ENCODE measurements at regions not wholly inside any gene's neighbourhood (a gene's known extent, or its start where the extent isn't known, plus 50 kb on each side); places are given as distances from the start of the nearest gene placed in this dataset.

GRCh38 chr18:65145312-65145711 is 605.5 kb upstream of the CDH7 start (continued):
- no peak for TF ChIP-seq CEBPB (IDR thresholded peaks at IDR 0.05; ENCODE audit: borderline replicate concordance, low read depth, low read length)
- TF ChIP-seq, protein P1, sequence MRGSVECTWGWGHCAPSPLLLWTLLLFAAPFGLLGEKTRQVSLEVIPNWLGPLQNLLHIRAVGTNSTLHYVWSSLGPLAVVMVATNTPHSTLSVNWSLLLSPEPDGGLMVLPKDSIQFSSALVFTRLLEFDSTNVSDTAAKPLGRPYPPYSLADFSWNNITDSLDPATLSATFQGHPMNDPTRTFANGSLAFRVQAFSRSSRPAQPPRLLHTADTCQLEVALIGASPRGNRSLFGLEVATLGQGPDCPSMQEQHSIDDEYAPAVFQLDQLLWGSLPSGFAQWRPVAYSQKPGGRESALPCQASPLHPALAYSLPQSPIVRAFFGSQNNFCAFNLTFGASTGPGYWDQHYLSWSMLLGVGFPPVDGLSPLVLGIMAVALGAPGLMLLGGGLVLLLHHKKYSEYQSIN (CRISPR knock-in tag; IDR thresholded peaks at IDR 0.05; ENCODE audit: borderline replicate concordance): no peak
- TF ChIP-seq ZNF503 (CRISPR knock-in tag; IDR thresholded peaks at IDR 0.05): no peak
- TF ChIP-seq ISX (CRISPR knock-in tag; conservative IDR thresholded peaks at IDR 0.05): no peak
- TF ChIP-seq, protein P2, sequence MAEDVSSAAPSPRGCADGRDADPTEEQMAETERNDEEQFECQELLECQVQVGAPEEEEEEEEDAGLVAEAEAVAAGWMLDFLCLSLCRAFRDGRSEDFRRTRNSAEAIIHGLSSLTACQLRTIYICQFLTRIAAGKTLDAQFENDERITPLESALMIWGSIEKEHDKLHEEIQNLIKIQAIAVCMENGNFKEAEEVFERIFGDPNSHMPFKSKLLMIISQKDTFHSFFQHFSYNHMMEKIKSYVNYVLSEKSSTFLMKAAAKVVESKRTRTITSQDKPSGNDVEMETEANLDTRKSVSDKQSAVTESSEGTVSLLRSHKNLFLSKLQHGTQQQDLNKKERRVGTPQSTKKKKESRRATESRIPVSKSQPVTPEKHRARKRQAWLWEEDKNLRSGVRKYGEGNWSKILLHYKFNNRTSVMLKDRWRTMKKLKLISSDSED (CRISPR knock-in tag; IDR thresholded peaks at IDR 0.05): no peak
- TF ChIP-seq MIER2 (CRISPR knock-in tag; IDR thresholded peaks at IDR 0.05): no peak
- no peak for TF ChIP-seq ZNF562 (CRISPR knock-in tag; IDR thresholded peaks at IDR 0.05; ENCODE audit: borderline replicate concordance)
- TF ChIP-seq, protein P3, sequence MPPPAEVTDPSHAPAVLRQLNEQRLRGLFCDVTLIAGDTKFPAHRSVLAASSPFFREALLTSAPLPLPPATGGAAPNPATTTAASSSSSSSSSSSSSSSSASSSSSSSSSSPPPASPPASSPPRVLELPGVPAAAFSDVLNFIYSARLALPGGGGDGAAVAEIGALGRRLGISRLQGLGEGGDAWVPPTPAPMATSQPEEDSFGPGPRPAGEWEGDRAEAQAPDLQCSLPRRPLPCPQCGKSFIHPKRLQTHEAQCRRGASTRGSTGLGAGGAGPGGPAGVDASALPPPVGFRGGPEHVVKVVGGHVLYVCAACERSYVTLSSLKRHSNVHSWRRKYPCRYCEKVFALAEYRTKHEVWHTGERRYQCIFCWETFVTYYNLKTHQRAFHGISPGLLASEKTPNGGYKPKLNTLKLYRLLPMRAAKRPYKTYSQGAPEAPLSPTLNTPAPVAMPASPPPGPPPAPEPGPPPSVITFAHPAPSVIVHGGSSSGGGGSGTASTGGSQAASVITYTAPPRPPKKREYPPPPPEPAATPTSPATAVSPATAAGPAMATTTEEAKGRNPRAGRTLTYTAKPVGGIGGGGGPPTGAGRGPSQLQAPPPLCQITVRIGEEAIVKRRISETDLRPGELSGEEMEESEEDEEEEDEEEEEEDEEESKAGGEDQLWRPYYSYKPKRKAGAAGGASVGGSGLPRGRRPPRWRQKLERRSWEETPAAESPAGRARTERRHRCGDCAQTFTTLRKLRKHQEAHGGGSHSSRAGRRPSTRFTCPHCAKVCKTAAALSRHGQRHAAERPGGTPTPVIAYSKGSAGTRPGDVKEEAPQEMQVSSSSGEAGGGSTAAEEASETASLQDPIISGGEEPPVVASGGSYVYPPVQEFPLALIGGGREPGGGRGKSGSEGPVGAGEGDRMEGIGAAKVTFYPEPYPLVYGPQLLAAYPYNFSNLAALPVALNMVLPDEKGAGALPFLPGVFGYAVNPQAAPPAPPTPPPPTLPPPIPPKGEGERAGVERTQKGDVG (CRISPR knock-in tag; IDR thresholded peaks at IDR 0.05; ENCODE audit: borderline replicate concordance): no peak
- no peak for TF ChIP-seq TAF1 (CRISPR knock-in tag; IDR thresholded peaks at IDR 0.05)
